ENCODE measurements at regions not wholly inside any gene's neighbourhood (a gene's known extent, or its start where the extent isn't known, plus 50 kb on each side); places are given as distances from the start of the nearest gene placed in this dataset.
"Not testable (repeated sequence)": the region's sequence is repeated elsewhere in the genome, so short reads cannot be mapped to it uniquely, and the experiment has no call there.

GRCh38 chr6:85049282-85049681 lies 284.9 kb upstream of the TBX18 start:
- CTCF ChIA-PET = no interaction called here
- Histone ChIP-seq H3K36me3 (ENCODE audit: control insufficient read depth, insufficient read depth, low read length) (no peaks in the 10 kb centered on the region), H3K4me3 (ENCODE audit: low read depth, low read length) (no peak overlapping the region), H3K27me3 (ENCODE audit: control insufficient read depth, insufficient read depth, low read length) (no peaks in the 10 kb centered on the region)
- DNase-seq (ENCODE audit: low read depth) = no peak
- POLR2A ChIA-PET = no interaction called here
- TF ChIP-seq CTCF (IDR thresholded peaks at IDR 0.05; ENCODE audit: insufficient read depth, low read depth, low read length) = no peak

- TF ChIP-seq CTCF (IDR thresholded peaks at IDR 0.05; ENCODE audit: insufficient read depth, low read depth, low read length) = no peak
- no peak for DNase-seq (ENCODE audit: low read depth)
Observed at GRCh38 chr6:85047818-85048217, 283.4 kb upstream of the TBX18 start.

GRCh38 chr6:85045767-85046166 lies 281.4 kb upstream of the TBX18 start:
- H3K27me3 ChIP-seq (ENCODE audit: control insufficient read depth, insufficient read depth, low read length); DNase-seq (ENCODE audit: low read depth); CTCF ChIA-PET; H3K36me3 ChIP-seq (ENCODE audit: control insufficient read depth, insufficient read depth, low read length); H3K4me3 ChIP-seq (ENCODE audit: low read depth, low read length); POLR2A ChIA-PET: not testable (repeated sequence)

More at GRCh38 chr6:85047818-85048217, 283.4 kb upstream of the TBX18 start:
- H3K27me3 ChIP-seq (ENCODE audit: control insufficient read depth, insufficient read depth, low read length) = no peaks in the 10 kb centered on the region
- H3K4me3 ChIP-seq (ENCODE audit: low read depth, low read length) = no peak overlapping the region
- CTCF ChIA-PET = no interaction called here
- POLR2A ChIA-PET = no interaction called here
- no peaks in the 10 kb centered on the region for H3K36me3 ChIP-seq (ENCODE audit: control insufficient read depth, insufficient read depth, low read length)

GRCh38 chr6:85044361-85044760 lies 280.0 kb upstream of the TBX18 start:
- ChIA-PET CTCF (no interaction called here), POLR2A (no interaction called here)
- Histone ChIP-seq H3K4me3 (ENCODE audit: low read depth, low read length) (no peak overlapping the region), H3K27me3 (ENCODE audit: control insufficient read depth, insufficient read depth, low read length) (no peaks in the 10 kb centered on the region), H3K36me3 (ENCODE audit: control insufficient read depth, insufficient read depth, low read length) (no peaks in the 10 kb centered on the region)
- DNase-seq (ENCODE audit: low read depth) = no peak
- TF ChIP-seq CTCF (IDR thresholded peaks at IDR 0.05; ENCODE audit: insufficient read depth, low read depth, low read length) = no peak

- no peaks in the 10 kb centered on the region for H3K36me3 ChIP-seq (ENCODE audit: control insufficient read depth, insufficient read depth, low read length)
- no peaks in the 10 kb centered on the region for H3K27me3 ChIP-seq (ENCODE audit: control insufficient read depth, insufficient read depth, low read length)
- ChIA-PET CTCF (interaction anchor here (0.6 kb wide), 1 partner anchor 26 kb away, joined by 3 read pairs; no protein-coding TSS in a partner anchor), POLR2A (no interaction called here)
- DNase-seq (ENCODE audit: low read depth) = no peak
- no peak overlapping the region for H3K4me3 ChIP-seq (ENCODE audit: low read depth, low read length)
- TF ChIP-seq CTCF (IDR thresholded peaks at IDR 0.05; ENCODE audit: insufficient read depth, low read depth, low read length) = no peak
Observed at GRCh38 chr6:85041376-85041775, 277.0 kb upstream of the TBX18 start.

GRCh38 chr6:85037221-85037620 lies 272.8 kb upstream of the TBX18 start:
- Histone ChIP-seq H3K36me3 (ENCODE audit: control insufficient read depth, insufficient read depth, low read length) (no peaks in the 10 kb centered on the region), H3K27me3 (ENCODE audit: control insufficient read depth, insufficient read depth, low read length) (no peaks in the 10 kb centered on the region), H3K4me3 (ENCODE audit: low read depth, low read length) (no peak overlapping the region)
- no peak for TF ChIP-seq CTCF (IDR thresholded peaks at IDR 0.05; ENCODE audit: insufficient read depth, low read depth, low read length)
- POLR2A ChIA-PET = no interaction called here
- CTCF ChIA-PET = interaction anchor here (0.8 to 1.0 kb wide), 2 partner anchors 123 to 615 kb away, joined by 3 read pairs; no protein-coding TSS in a partner anchor
- no peak for DNase-seq (ENCODE audit: low read depth)

Data from BJ (cell line).